Fibroblast of the aortic adventitia (primary cell): ENCODE measurements at regions not wholly inside any gene's neighbourhood (a gene's known extent, or its start where the extent isn't known, plus 50 kb on each side); places are given as distances from the start of the nearest gene placed in this dataset.
"Not testable (repeated sequence)": the region's sequence is repeated elsewhere in the genome, so short reads cannot be mapped to it uniquely, and the experiment has no call there.

Experiments
- DNase-seq: peaks from one replicate; pipeline ENCODE4 v3.0.0-alpha.2; 2010; ENCODE audit warnings: low read depth
- H3K4me3 ChIP-seq: 2 replicates; pipeline ENCODE4 v1.5.1; 2011; ENCODE audit warnings: low read depth, mild to moderate bottlenecking, control low read depth, low read length, moderate library complexity
- TF ChIP-seq, protein P1 (sequence below): IDR thresholded peaks from 2 replicates; pipeline ENCODE4 v1.5.1; 2011; ENCODE audit warnings: mild to moderate bottlenecking, low read length, control low read depth, inconsistent platforms; ENCODE audit not compliant: insufficient read depth

DNA sequence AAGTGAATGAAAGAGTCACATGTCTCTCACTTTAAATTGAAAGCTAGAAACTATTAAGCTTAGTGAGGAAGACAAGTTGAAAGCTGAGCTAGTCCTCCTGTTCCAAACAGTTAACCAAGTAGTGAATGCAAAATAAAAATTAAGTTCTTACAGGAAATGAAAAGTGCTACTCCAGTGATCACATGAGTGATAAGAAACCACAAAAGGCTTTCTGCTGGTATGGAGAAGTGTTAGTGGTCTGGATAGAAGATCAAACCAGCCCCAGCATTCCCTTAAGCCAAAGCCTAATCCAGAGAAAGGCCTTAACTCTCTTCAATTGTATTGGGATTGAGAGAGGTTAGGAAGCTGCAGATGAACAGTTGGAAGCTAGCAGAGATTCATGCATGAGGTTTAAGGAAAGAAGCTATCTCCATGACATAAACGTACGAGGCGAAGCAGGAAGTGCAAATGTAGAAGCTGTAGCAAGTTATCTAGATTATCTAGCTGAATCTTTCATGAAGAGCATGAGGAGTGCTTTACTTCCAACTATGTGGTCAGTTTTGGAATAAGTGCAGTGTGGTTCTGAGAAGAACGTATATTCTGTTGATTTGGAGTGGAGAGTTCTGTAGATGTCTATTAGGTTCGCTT lies 261.6 kb downstream of the MDFIC start:
- peak; percentile 21 for DNase-seq
- H3K4me3 ChIP-seq = no peak overlapping the region
- TF ChIP-seq, protein P1, sequence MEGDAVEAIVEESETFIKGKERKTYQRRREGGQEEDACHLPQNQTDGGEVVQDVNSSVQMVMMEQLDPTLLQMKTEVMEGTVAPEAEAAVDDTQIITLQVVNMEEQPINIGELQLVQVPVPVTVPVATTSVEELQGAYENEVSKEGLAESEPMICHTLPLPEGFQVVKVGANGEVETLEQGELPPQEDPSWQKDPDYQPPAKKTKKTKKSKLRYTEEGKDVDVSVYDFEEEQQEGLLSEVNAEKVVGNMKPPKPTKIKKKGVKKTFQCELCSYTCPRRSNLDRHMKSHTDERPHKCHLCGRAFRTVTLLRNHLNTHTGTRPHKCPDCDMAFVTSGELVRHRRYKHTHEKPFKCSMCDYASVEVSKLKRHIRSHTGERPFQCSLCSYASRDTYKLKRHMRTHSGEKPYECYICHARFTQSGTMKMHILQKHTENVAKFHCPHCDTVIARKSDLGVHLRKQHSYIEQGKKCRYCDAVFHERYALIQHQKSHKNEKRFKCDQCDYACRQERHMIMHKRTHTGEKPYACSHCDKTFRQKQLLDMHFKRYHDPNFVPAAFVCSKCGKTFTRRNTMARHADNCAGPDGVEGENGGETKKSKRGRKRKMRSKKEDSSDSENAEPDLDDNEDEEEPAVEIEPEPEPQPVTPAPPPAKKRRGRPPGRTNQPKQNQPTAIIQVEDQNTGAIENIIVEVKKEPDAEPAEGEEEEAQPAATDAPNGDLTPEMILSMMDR = no peak

GRCh38 chr7:115178835-115179234 lies 256.9 kb downstream of the MDFIC start:
- peak; percentile 15 for DNase-seq
- TF ChIP-seq, protein P1 = no peak
- H3K4me3 ChIP-seq = no peak overlapping the region

DNA sequence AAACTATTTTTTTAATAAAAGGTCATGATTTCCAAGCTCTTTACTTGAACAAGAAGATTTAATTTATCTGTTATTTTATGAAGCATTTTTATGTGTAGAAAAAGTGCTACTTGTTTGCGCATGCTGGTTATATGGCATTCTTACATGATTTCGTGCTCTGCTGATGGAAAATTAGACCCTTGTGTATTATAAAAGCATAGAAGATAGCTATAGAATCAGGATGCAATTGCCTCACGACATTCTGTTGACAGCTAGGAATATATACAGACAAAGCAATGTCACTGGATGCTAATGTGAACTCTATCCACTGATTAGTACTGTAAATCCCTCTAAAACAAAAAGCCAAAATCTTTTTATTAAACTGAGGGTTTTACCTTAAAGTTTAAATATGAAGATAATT lies 255.9 kb downstream of the MDFIC start:
- TF ChIP-seq, protein P1 = no peak
- DNase-seq = no peak

DNA sequence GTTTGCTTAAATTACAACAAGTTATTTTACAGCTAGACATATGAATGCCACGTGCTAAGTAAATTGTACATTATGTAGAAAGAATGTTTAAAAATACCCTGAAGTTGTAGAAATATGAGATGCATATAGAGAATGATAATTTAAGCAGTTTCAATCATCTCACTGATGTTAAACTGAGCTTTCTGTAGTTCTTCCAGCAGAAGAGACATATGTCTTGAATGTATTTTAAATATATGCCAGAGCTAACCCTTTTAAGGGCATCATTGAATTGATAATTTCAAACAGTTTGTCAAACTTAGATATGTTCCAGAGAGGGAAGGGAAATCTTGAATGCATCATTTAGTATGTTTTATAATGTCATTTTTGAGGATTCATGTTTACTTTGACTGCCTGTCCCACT lies 255.2 kb downstream of the MDFIC start:
- TF ChIP-seq, protein P1 = no peak
- no peak overlapping the region for H3K4me3 ChIP-seq
- DNase-seq = no peak

More for the DNA sequence above, 255.9 kb downstream of the MDFIC start:
- H3K4me3 ChIP-seq = no peak overlapping the region

DNA sequence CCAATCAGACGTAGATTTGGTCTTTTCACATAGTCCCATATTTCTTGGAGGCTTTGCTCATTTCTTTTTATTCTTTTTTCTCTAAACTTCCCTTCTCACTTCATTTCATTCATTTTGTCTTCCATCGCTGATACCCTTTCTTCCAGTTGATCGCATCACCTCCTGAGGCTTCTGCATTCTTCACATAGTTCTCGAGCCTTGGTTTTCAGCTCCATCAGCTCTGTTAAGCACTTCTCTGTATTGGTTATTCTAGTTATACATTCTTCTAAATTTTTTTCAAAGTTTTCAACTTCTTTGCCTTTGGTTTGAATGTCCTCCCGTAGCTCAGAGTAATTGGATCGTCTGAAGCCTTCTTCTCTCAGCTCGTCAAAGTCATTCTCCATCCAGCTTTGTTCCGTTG lies 250.5 kb downstream of the MDFIC start:
- DNase-seq, H3K4me3 ChIP-seq: not testable (repeated sequence)

GRCh38 chr7:115153769-115154477 lies 232.0 kb downstream of the MDFIC start:
- DNase-seq = peak; percentile 4
- TF ChIP-seq, protein P1 = no peak
- no peak overlapping the region for H3K4me3 ChIP-seq

GRCh38 chr7:115153176-115153575 lies 231.3 kb downstream of the MDFIC start:
- TF ChIP-seq, protein P1 = no peak
- H3K4me3 ChIP-seq = no peak overlapping the region
- no peak for DNase-seq
